NCI-H2081 treated with DMSO at 0.1 percent for 48 hours (cell line): ENCODE measurements at regions not wholly inside any gene's neighbourhood (a gene's known extent, or its start where the extent isn't known, plus 50 kb on each side); places are given as distances from the start of the nearest gene placed in this dataset.

Source experiments
- DNase-seq: peaks from one replicate; lab custom pipeline; 2025; lab: John Stamatoyannopoulos, UW

GRCh38 chr1:218582646-218583045 is 237.5 kb downstream of the TGFB2 start:
- no peak for DNase-seq

GRCh38 chr1:218584418-218585155 is 239.5 kb downstream of the TGFB2 start:
- no peak for DNase-seq

DNA sequence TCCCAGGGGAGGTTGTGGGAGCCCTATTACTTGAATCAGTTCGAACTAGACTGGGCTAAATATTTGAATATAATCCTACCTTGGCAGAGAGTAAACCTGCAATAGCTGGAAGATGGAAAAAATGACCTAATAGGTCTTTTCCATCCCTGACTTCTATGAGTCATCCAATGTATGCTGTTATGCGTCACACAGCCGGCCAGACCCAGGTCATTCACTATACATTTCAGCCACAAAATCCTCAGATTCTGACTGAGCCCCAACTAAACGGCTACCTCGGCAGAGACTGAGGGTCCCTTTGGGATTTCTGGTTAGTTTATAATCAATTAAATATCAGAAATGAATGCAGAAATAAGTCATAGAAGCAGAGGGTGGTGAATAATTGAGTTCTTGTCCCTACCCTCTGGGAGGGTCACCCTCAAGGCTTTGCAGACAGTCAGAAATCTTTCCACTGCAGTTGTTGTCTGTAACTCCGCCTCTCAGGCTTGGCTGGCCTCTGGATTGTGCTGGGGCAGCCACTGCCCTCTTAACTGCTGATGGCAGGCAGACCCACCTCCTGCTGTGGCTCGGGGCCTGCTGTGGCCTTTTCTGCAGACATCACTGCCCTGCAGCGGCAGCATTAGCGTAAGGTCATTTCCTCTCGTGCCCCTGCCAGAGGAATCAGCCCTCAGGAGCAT is 240.5 kb downstream of the TGFB2 start:
- no peak for DNase-seq

DNA sequence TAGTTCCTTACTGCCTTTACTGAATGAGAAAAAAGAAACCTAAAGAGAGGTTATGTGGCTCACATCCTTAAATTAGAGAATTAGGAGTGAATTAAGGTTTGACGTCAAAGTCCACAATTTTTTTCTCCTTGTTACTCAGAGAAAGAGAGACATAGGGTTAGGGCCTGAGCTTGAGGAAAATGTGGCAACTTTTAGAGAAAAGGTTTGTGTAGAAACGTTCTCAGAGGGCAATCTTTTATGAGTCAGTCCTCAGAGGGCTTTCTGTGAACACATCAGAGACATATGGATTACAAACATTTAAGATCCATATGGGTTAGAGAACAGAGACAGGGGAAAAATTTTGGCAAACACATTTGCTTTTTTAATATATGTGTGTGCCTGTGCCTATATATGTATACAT is 242.8 kb downstream of the TGFB2 start:
- no peak for DNase-seq

DNA sequence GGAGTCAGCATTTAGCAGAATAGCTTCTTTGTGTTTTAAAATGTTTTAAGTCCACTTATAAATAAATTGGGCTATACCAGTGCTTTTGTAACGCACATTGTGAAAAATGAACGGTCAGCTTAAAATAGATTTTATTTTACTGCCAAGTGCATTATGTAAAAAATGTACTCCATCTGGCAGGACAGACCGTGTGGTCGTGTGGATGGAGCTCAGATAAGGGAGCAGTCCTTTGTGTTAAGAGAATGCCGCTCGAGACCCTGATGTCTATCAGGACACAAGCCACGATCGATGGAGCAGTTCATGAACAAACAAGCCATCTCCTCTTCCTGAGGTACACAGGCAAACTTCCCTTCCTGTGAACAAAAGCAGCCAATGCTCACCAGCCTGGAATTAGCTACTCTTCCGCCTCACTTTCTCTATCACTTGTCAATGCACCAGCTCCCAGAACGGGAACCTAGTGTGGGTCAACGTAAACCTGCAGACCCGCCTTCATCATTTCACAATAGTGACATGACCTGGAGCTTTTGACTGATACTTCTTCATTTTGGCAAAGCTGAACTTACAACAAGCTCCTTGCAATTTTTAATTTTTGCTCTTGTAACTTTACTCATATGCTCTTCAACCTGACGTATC is 243.5 kb downstream of the TGFB2 start:
- DNase-seq, result no peak

GRCh38 chr1:218589487-218589886 is 244.4 kb downstream of the TGFB2 start:
- DNase-seq, result no peak

DNA sequence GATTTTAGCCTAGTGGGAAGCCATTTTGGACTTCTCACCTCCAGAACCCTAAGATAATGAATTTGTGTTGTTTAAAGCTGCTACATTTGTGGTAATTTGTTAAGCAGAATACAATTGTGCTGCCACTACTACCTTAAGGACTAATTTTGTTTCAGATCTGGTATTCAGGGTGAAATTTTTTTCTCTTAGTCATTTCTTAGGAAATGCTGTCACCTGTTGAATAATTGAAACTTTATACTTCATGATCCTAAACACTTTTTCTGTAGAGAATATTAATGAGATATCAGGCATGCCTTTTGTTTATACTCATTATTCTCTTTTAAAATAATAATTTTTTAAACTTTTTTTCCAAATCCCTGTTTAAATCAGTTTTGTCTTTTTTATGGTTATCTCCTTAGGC is 246.8 kb downstream of the TGFB2 start:
- no peak for DNase-seq

DNA sequence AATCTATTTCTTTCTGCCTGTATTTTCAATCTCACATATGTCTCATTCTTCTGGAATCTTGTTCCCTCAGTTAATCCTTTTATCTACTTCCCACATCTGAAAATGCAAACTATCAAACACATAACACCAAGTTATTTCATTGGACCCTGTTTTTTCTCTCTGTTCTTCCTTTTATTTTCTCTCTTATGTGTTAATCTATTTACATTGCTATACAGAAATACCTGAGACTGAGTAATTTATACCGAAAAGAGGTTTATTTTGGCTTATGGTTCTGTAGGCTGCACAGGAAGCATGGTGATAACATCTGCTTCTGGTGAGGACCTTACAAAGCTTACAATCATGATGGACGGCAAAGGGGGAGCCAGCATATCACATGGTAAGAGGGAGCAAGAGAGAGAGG is 247.6 kb downstream of the TGFB2 start:
- no peak for DNase-seq

DNA sequence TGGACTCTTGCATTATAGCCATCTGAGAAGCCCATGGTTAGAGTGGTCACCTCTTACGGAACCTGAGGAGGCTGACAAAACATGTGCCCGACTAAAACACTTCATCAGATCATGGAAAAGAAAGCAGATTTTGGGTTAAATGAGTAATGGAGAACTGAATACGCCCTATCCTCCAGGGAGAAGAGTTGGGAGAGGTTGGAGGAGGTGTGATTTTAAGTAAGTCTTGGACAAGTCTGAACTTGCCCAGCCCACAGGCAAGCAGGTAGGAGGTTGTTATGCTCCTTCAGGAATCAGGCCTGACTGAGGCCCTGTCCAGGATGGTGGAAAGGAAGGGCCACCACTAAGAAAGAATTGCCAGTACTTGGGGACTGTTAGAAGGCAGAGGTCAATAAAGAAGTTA is 255.8 kb downstream of the TGFB2 start:
- DNase-seq, result no peak

- no peak for DNase-seq
Observed at GRCh38 chr1:218604217-218604616, 259.1 kb downstream of the TGFB2 start.

GRCh38 chr1:218611916-218612585 is 266.9 kb downstream of the TGFB2 start:
- no peak for DNase-seq

- DNase-seq, result no peak
Observed at GRCh38 chr1:218613105-218613504, 268.0 kb downstream of the TGFB2 start.

- DNase-seq, result no peak
Observed at GRCh38 chr1:218614031-218614430, 268.9 kb downstream of the TGFB2 start.

DNA sequence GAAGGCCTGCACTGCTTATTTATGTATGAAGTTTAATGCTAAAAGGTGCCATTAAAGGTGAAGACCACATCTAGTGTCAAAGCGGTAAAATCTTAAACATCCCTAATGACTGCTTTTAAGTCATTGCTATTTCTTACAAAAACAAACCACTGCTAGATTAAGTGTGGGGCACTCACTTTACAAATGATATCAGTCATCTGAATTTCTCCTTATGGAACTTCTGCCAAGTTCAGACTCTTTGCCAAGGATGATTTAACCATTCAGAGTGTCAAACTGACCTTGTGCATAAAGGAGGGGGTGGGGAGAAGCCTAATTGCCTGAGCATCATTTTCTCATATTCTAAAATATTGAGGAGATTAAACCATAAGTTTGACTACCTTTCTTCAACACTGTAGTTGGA is 271.5 kb downstream of the TGFB2 start:
- no peak for DNase-seq

DNA sequence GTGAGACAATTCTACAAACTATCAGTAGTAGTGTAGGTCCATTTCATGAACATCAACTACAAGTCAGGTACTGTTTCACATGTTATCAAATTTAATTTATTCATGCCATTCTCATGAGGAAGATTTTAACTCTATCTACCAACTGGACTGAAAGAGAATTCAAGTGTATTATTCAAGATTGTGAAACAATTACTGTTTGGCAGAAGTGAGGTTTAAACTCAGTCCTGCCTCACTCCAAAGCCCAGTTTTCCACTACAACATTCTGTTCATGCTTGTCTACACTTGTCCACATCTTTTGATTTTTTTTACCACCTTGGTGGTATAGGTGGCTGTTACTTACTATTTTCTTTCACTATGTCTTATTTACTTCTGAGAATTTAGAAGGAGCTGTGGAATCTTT is 272.9 kb downstream of the TGFB2 start:
- no peak for DNase-seq

DNA sequence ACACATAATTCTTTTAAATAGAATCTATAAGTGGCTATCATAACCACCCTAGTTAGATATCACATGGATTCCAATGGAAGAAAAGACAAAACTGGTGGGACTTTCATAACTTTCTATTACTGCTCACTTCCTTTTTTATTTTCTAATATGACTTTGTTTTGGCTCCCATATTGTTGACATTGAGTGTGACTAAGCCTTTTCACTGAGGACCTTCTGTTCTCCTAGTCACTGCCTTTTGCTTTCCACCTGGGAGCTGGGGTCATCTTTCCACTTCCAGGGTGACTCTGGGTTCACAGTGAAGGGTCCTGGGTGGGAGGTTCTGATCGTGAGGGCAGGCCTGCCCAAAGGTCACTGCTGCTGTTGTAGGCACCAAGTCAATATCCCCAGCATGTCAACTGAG is 275.8 kb downstream of the TGFB2 start:
- no peak for DNase-seq

DNA sequence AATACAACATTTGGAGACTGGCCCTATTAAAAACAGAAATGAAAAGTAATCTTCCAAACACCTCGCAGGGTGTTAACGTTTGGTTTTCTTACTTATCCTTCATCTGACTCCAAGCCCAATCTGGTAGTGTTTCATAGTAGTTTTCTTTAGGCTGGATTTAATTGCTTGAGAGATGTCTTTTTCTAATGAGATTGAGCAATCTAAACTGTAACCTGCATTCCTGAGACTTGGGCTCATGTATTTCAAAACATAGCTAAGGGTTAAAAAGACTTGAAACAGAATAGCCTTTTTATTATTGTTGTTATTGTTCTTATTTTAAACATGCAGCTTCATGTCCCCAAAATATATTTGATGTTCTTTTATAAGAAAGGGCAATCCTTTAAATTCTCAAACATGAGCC is 278.9 kb downstream of the TGFB2 start:
- no peak for DNase-seq

- no peak for DNase-seq
Observed at GRCh38 chr1:218625393-218625792, 280.3 kb downstream of the TGFB2 start.

DNA sequence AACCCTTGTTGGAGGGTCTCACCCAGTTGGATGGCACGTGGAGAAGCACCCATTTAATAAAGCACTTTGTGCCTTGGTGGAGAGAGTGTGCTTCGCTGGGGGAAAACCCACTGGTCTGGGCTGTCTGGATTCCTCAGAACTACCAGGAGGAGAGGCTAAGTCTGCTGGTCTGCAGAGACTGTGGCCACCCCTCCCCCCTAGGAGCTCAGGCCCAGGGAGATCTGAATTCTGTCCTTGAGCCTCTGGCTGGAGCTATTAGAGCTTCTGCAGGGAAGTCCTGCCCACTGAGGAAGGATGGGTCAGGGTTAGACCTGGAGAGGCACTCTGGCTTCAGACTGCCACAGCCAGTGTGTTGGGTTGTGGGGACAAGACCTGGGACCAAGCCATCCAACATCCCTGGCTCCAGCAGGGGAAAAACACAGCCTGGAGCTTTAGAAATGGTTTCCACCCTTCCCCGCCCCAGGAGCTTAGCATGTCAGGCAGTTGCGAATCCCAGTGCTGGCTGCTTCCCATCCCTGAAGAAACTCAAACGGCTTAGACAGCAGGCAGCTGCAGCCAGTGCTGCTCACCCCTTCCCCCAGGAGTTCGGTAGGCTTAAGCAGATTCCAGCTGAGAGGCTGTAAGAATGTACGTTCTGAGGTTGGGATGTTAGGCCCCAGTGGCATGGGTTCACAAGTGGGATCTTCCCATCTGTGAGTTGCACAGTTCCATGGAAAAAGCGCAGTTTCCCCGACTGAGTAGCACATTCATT is 288.3 kb downstream of the TGFB2 start:
- DNase-seq, result no peak

DNA sequence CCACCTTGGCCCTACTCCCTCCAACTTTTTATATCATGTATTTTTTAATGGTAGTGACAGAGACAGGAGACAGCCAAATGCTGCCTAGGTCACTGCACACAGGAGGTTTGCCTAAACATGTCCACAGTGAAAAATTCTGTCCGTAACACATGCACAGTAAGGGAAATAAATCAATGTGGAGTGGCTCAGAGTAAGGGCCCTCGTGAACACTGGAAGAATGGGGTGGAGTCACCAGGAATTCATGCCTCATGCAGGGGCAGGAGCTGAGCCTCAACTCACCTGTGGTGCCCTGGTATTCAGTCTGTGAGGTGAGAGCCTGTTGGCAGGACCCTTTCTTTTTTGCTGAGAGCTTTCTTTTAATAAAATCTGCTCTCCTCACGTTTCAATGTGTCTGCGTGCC is 289.1 kb downstream of the TGFB2 start:
- no peak for DNase-seq

DNA sequence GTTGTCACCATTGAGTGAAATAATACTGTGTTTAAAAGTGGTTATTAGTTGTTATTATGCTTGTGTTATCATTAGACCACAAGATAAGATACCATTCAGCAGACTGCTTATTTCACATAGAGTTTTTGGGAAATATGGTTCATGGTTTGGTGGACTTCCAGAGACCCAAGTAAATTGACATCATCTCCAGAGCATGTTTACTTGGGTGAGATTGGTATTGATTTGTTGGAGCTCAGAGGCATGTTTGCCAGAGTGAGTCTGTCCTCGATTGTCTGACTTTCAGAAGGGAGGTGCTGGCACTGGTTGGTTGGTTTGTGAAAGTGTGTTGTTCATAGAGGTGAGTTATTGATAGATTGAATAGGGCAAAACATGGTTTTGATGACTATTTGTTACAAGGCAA is 291.4 kb downstream of the TGFB2 start:
- DNase-seq, result no peak

GRCh38 chr1:218640173-218640572 is 295.0 kb downstream of the TGFB2 start:
- DNase-seq, result no peak
